Caco-2 (cell line): ENCODE measurements at regions not wholly inside any gene's neighbourhood (a gene's known extent, or its start where the extent isn't known, plus 50 kb on each side); places are given as distances from the start of the nearest gene placed in this dataset.

Experiments used
- BruUV-seq: library from RNA; stranded (reverse); fragments of 400-500 nt; replicated peaks from 2 replicates; lab custom pipeline; 2021; lab: Mats Ljungman, UMichigan
- CTCF ChIA-PET: fragments of 300-600 bp; sonication (Branson Sonifier 250); formaldehyde crosslinking; loops from one replicate; lab custom pipeline; 2022; ENCODE audit warnings: antibody characterized with exemption; lab: Charles Lee
- POLR2A ChIA-PET: fragments of 300-600 bp; sonication (Branson Sonifier 250); formaldehyde crosslinking; loops from one replicate; lab custom pipeline; 2022; ENCODE audit warnings: antibody characterized with exemption; lab: Charles Lee
- DNase-seq, 2 experiments: peaks; one replicate each; pipeline versions ENCODE4 v3.0.0 to v3.0.0-alpha.2; 2020 to 2022
- H3K27me3 ChIP-seq: replicated peaks from 2 replicates; pipeline ENCODE4 v1.6.0; 2011; ENCODE audit warnings: low read length; ENCODE audit not compliant: control insufficient read depth, insufficient read depth
- H3K36me3 ChIP-seq: 2 replicates; pipeline ENCODE4 v1.5.1; 2011; ENCODE audit warnings: low read length; ENCODE audit not compliant: control insufficient read depth, insufficient read depth
- H3K4me1 ChIP-seq: fragments of 250-450 bp; sonication (Bioruptor Pico); 2 replicates; pipeline ENCODE4 v1.5.1; 2020; ENCODE audit warnings: mild to moderate bottlenecking
- H3K4me3 ChIP-seq: 2 replicates; pipeline ENCODE4 v1.5.1; 2011; ENCODE audit warnings: low read depth, mild to moderate bottlenecking, control low read depth, low read length
- H3K9me3 ChIP-seq: fragments of 250-450 bp; sonication (Bioruptor Pico); 2 replicates; pipeline ENCODE4 v1.5.1; 2020; ENCODE audit warnings: mild to moderate bottlenecking, moderate library complexity
- H3K27ac Mint-ChIP-seq: one replicate; pipeline ENCODE4 v1.8.0; 2022; ENCODE audit warnings: mixed read lengths; ENCODE audit not compliant: unreplicated experiment
- H3K27me3 Mint-ChIP-seq: one replicate; pipeline ENCODE4 v1.8.0; 2022; ENCODE audit warnings: mixed read lengths; ENCODE audit not compliant: insufficient read depth, unreplicated experiment
- H3K36me3 Mint-ChIP-seq: one replicate; pipeline ENCODE4 v1.8.0; 2022; ENCODE audit warnings: mild to moderate bottlenecking, mixed read lengths; ENCODE audit not compliant: insufficient read depth, unreplicated experiment
- H3K4me1 Mint-ChIP-seq: one replicate; pipeline ENCODE4 v1.8.0; 2022; ENCODE audit warnings: low read depth, mixed read lengths; ENCODE audit not compliant: unreplicated experiment
- H3K4me3 Mint-ChIP-seq: one replicate; pipeline ENCODE4 v1.8.0; 2022; ENCODE audit warnings: mild to moderate bottlenecking, moderate library complexity, mixed read lengths; ENCODE audit not compliant: unreplicated experiment
- H3K9me3 Mint-ChIP-seq: one replicate; pipeline ENCODE4 v1.8.0; 2022; ENCODE audit warnings: mixed read lengths; ENCODE audit not compliant: unreplicated experiment
- intact Hi-C: fragments of 100-400 bp; cut with micrococcal nuclease; formaldehyde crosslinking; loops from one replicate; pipeline ENCODE4 v1.10.0; 2022; ENCODE audit not compliant: unreplicated experiment
- TF ChIP-seq, protein P1 (sequence below), 2 experiments: fragments of 200-600 bp in 1 of 2; IDR thresholded peaks; 1 replicate in 1 of 2; 2 replicates in 1 of 2; pipeline versions ENCODE4 v1.5.1 to v1.8.0; 2011 to 2022; ENCODE audit warnings: antibody characterized with exemption in 1 of 2, control low read depth in 1 of 2, inconsistent platforms in 1 of 2, low read depth in 1 of 2, low read length in 1 of 2, mild to moderate bottlenecking in 1 of 2, moderate library complexity in 1 of 2; ENCODE audit not compliant: insufficient read depth in 1 of 2, severe bottlenecking in 1 of 2, unreplicated experiment in 1 of 2

DNA sequence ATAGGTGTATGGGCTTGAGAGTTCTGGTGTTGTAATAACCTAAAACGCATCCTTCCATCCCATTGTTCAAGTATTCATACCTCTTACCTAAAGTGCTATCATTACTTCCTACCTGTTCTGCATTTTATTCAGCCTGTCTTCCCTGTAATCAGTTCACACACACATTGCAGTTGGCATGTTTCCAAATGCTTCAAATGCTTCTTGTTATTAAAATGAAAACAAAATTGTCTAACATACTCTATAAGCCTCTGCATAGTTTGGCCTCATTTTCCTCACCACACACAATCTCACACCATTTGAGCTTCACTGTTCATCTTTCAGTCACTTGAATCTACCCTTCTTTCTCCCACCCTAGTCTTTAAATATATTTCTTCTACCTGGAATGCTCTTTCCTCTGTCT, 1178.2 kb upstream of the NRXN1 start:
- Histone ChIP-seq H3K27me3 (no peaks in the 10 kb centered on the region), H3K4me3 (no peak overlapping the region), H3K9me3 (no peaks in the 10 kb centered on the region), H3K4me1 (no peaks in the 10 kb centered on the region), H3K36me3 (no peaks in the 10 kb centered on the region)
- no peaks in the 10 kb centered on the region for H3K4me1 Mint-ChIP-seq
- intact Hi-C loops: no loop called here
- ChIA-PET POLR2A (no interaction called here), CTCF (no interaction called here)
- no peak for DNase-seq
- H3K9me3 Mint-ChIP-seq: no peaks in the 10 kb centered on the region
- TF ChIP-seq, protein P1, sequence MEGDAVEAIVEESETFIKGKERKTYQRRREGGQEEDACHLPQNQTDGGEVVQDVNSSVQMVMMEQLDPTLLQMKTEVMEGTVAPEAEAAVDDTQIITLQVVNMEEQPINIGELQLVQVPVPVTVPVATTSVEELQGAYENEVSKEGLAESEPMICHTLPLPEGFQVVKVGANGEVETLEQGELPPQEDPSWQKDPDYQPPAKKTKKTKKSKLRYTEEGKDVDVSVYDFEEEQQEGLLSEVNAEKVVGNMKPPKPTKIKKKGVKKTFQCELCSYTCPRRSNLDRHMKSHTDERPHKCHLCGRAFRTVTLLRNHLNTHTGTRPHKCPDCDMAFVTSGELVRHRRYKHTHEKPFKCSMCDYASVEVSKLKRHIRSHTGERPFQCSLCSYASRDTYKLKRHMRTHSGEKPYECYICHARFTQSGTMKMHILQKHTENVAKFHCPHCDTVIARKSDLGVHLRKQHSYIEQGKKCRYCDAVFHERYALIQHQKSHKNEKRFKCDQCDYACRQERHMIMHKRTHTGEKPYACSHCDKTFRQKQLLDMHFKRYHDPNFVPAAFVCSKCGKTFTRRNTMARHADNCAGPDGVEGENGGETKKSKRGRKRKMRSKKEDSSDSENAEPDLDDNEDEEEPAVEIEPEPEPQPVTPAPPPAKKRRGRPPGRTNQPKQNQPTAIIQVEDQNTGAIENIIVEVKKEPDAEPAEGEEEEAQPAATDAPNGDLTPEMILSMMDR (IDR thresholded peaks at IDR 0.05; ENCODE audit: insufficient read depth in 1 of 2, low read depth in 1 of 2, low read length in 1 of 2, severe bottlenecking in 1 of 2, unreplicated experiment in 1 of 2): no peak
- no peaks in the 10 kb centered on the region for H3K27me3 Mint-ChIP-seq
- H3K27ac Mint-ChIP-seq: no peak overlapping the region
- H3K36me3 Mint-ChIP-seq: no peaks in the 10 kb centered on the region
- no TSS peak for BruUV-seq
- H3K4me3 Mint-ChIP-seq: no peak overlapping the region

DNA sequence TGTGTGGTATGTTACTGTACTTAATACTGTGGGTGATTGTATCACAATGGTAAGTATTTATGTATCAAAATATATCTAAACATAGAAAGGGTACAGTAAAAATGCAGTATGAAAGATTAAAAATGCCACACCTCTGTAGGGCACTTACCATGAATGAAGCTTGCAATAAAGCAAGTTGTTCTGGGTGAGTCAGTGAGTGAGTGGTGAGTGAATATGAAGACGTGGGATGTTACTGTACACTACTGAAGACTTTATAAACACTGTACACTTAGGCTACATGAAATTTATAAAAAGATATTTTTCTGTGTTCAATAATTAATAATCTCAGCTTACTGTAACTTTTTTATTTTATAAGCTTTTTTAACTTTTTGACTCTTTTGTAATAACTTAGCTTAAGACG, 1162.4 kb upstream of the NRXN1 start:
- no peaks in the 10 kb centered on the region for H3K36me3 ChIP-seq
- intact Hi-C loops: no loop called here
- no peak overlapping the region for H3K4me3 Mint-ChIP-seq
- DNase-seq: no peak
- H3K9me3 Mint-ChIP-seq: peaks cover 29% of the 10 kb centered on the region
- BruUV-seq: no TSS peak
- CTCF ChIA-PET: no interaction called here
- TF ChIP-seq, protein P1 (IDR thresholded peaks at IDR 0.05; ENCODE audit: insufficient read depth in 1 of 2, low read depth in 1 of 2, low read length in 1 of 2, severe bottlenecking in 1 of 2, unreplicated experiment in 1 of 2): no peak
- no peak overlapping the region for H3K27ac Mint-ChIP-seq
- POLR2A ChIA-PET: no interaction called here
- H3K4me1 ChIP-seq: peaks cover 27% of the 10 kb centered on the region
- H3K27me3 Mint-ChIP-seq: no peaks in the 10 kb centered on the region
- no peak overlapping the region for H3K4me3 ChIP-seq
- peaks cover 10% of the 10 kb centered on the region; the same call in 1 of the 2 replicates for H3K9me3 ChIP-seq
- H3K27me3 ChIP-seq: no peaks in the 10 kb centered on the region
- peaks cover 23% of the 10 kb centered on the region for H3K4me1 Mint-ChIP-seq
- peaks cover 11% of the 10 kb centered on the region for H3K36me3 Mint-ChIP-seq

DNA sequence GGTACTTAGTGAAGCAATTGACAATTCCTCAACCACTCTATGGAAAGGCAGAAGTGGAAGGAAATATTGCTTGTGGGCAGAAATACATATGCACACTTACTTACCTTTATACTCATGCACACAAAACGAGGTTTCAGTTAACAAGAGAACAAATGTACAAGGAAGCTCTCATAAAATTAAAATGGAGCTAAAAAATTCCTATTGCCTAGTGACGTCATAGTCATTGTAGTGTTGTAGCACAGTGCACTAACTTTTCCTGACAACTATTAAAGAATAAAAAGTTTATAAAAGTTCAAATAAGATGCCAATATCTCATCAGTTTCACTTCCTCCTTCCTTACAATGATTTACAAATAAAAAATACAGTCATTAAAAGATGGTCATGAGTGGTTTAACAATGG, 1161.9 kb upstream of the NRXN1 start:
- POLR2A ChIA-PET: no interaction called here
- no peak overlapping the region for H3K4me3 Mint-ChIP-seq
- peak overlapping the region; percentile 18 for H3K27ac Mint-ChIP-seq
- H3K36me3 Mint-ChIP-seq: peaks cover 11% of the 10 kb centered on the region
- Histone ChIP-seq H3K27me3 (no peaks in the 10 kb centered on the region), H3K36me3 (no peaks in the 10 kb centered on the region), H3K4me1 (peaks cover 29% of the 10 kb centered on the region), H3K9me3 (peaks cover 10% of the 10 kb centered on the region; the same call in 1 of the 2 replicates), H3K4me3 (no peak overlapping the region)
- TF ChIP-seq, protein P1 (IDR thresholded peaks at IDR 0.05; ENCODE audit: insufficient read depth in 1 of 2, low read depth in 1 of 2, low read length in 1 of 2, severe bottlenecking in 1 of 2, unreplicated experiment in 1 of 2): no peak
- peaks cover 32% of the 10 kb centered on the region for H3K9me3 Mint-ChIP-seq
- BruUV-seq: no TSS peak
- intact Hi-C loops: loop anchor here (2.0 kb wide), 2 partner anchors 67 to 159 kb away; no protein-coding TSS in a partner anchor
- CTCF ChIA-PET: no interaction called here
- peaks cover 23% of the 10 kb centered on the region for H3K4me1 Mint-ChIP-seq
- DNase-seq: no peak
- no peaks in the 10 kb centered on the region for H3K27me3 Mint-ChIP-seq
